Naive thymus-derived CD4-positive, alpha-beta T cell (primary cell): ENCODE measurements at regions not wholly inside any gene's neighbourhood (a gene's known extent, or its start where the extent isn't known, plus 50 kb on each side); places are given as distances from the start of the nearest gene placed in this dataset.

Experiments
- ATAC-seq: fragments of 150-1000 bp; cut with Tn5 transposase; 2 replicates; pipeline ENCODE4 v1.10.0; 2021; ENCODE audit warnings: mild to moderate bottlenecking, moderate library complexity
- CTCF ChIA-PET: fragments of 350-600 bp; sonication (Branson Sonifier 250); formaldehyde crosslinking; loops from one replicate; lab custom pipeline; 2021; ENCODE audit warnings: antibody characterized with exemption; lab: Charles Lee
- POLR2A ChIA-PET: fragments of 350-600 bp; sonication (Branson Sonifier 250); formaldehyde crosslinking; loops from one replicate; lab custom pipeline; 2021; ENCODE audit warnings: antibody characterized with exemption, inconsistent platforms; lab: Charles Lee
- DNase-seq, 9 donors: peaks; one replicate each; pipeline versions ENCODE4 v3.0.0 to v3.0.0-alpha.2; 2020 to 2022; ENCODE audit warnings: mixed read lengths in 1 of 9
- H3K27ac ChIP-seq: one replicate; pipeline ENCODE4 v1.7.0; 2013; ENCODE audit warnings: mild to moderate bottlenecking, low read depth, low read length, moderate library complexity
- H3K27me3 ChIP-seq, 2 donors: one replicate each; pipeline ENCODE4 v1.7.0; 2013; ENCODE audit warnings: low read length in 2 of 2, mild to moderate bottlenecking in 2 of 2, moderate library complexity in 2 of 2; ENCODE audit not compliant: control insufficient read depth in 2 of 2, insufficient read depth in 2 of 2
- H3K36me3 ChIP-seq, 3 experiments: 1 replicate in 2 of 3; 2 replicates in 1 of 3; pipeline ENCODE4 v1.7.0; 2013; ENCODE audit warnings: low read length in 3 of 3, mild to moderate bottlenecking in 3 of 3, moderate library complexity in 1 of 3; ENCODE audit not compliant: insufficient read depth in 3 of 3, control insufficient read depth in 2 of 3
- H3K4me1 ChIP-seq, 2 donors: one replicate each; pipeline ENCODE4 v1.7.0; 2013; ENCODE audit warnings: low read length in 2 of 2, mild to moderate bottlenecking in 2 of 2, moderate library complexity in 1 of 2; ENCODE audit not compliant: control insufficient read depth in 2 of 2, insufficient read depth in 2 of 2
- H3K4me3 ChIP-seq: 2 replicates; pipeline ENCODE4 v1.7.0; 2013; ENCODE audit warnings: mild to moderate bottlenecking, low read length
- H3K9me3 ChIP-seq, 3 experiments: 1 replicate in 2 of 3; 2 replicates in 1 of 3; pipeline ENCODE4 v1.7.0; 2013; ENCODE audit warnings: low read length in 3 of 3; ENCODE audit not compliant: control insufficient read depth in 2 of 3
- H3K27ac Mint-ChIP-seq, 9 donors: one replicate each; pipeline ENCODE4 v1.8.0; 2020 to 2022; ENCODE audit warnings: mixed read lengths in 9 of 9, mild to moderate bottlenecking in 8 of 9, moderate library complexity in 5 of 9, inconsistent platforms in 2 of 9
- H3K27me3 Mint-ChIP-seq, 5 donors: one replicate each; pipeline ENCODE4 v1.8.0; 2021 to 2022; ENCODE audit warnings: mixed read lengths in 5 of 5, mild to moderate bottlenecking in 1 of 5
- H3K36me3 Mint-ChIP-seq, 5 donors: one replicate each; pipeline ENCODE4 v1.8.0; 2020 to 2022; ENCODE audit warnings: mixed read lengths in 5 of 5, mild to moderate bottlenecking in 3 of 5, inconsistent platforms in 1 of 5
- H3K4me1 Mint-ChIP-seq, 7 donors: one replicate each; pipeline ENCODE4 v1.8.0; 2020 to 2022; ENCODE audit warnings: mixed read lengths in 7 of 7, mild to moderate bottlenecking in 3 of 7, inconsistent platforms in 1 of 7
- H3K4me3 Mint-ChIP-seq, 10 donors: one replicate each; pipeline ENCODE4 v1.8.0; 2020 to 2022; ENCODE audit warnings: mild to moderate bottlenecking in 10 of 10, mixed read lengths in 10 of 10, moderate library complexity in 6 of 10, inconsistent platforms in 2 of 10
- H3K9me3 Mint-ChIP-seq, 11 donors: one replicate each; pipeline ENCODE4 v1.8.0; 2020 to 2022; ENCODE audit warnings: mixed read lengths in 11 of 11, mild to moderate bottlenecking in 4 of 11, inconsistent platforms in 1 of 11, moderate library complexity in 1 of 11
- intact Hi-C, 2 donors: fragments of 100-400 bp; cut with micrococcal nuclease; formaldehyde crosslinking; loops; one replicate each; pipeline ENCODE4 v1.15.1; 2023

DNA sequence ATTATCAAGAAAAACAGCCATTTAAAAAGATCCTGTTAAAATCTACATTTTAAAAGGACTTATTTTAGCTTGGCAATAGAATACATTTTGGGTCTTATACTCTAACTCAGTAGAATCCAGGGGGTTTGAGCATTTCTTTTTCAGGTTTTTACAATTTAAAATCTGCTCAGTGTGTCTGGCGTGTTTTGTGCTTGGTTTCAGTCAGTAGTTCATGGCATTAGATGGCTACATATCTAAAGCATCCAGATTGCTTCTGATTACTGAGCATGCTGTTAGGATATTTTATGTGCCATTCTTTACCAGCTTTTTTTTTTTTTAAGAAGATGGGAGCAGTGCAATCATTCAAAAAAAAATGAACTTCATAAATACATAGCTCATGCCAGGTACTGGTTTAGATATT lies 566.1 kb upstream of the LARGE1 start:
- Mint-ChIP-seq H3K4me3 (no peak overlapping the region), H3K27me3 (peaks cover 0 to 10% (median 0%) of the 10 kb centered on the region in 5 donors), H3K27ac (no peak overlapping the region), H3K4me1 (no peaks in the 10 kb centered on the region), H3K36me3 (no peaks in the 10 kb centered on the region), H3K9me3 (peaks cover 0 to 14% (median 4%) of the 10 kb centered on the region in 11 donors)
- ChIA-PET CTCF (no interaction called here), POLR2A (interaction anchor here (0.6 kb wide), 1 partner anchor 9 kb away, joined by 3 read pairs; no protein-coding TSS in a partner anchor)
- no peaks in the 10 kb centered on the region for H3K36me3 ChIP-seq
- no peaks in the 10 kb centered on the region for H3K27me3 ChIP-seq
- H3K9me3 ChIP-seq = no peaks in the 10 kb centered on the region
- H3K4me3 ChIP-seq = no peak overlapping the region
- DNase-seq (no peak), ATAC-seq (no peak)
- no peaks in the 10 kb centered on the region for H3K4me1 ChIP-seq
- intact Hi-C loops = no loop called here
- no peak overlapping the region for H3K27ac ChIP-seq

DNA sequence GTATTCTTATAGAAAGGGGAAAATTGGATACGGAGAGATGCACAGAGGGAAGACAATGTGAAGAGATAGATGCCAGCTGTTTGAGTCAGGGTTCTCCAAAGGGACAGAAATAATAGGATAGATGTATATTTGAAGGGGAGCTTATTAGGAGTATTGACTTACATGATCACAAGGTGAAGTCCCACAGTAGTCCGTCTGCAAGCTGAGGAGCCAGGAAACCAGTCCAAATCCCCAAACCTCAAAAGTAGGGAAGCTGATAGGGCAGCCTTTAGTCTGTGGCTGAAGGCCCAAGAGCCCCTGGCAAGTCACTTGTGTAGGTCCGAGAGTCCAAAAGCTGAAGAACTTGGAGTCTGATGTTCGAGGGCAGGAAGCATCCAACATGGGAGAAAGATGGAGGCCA lies 569.6 kb upstream of the LARGE1 start:
- H3K9me3 Mint-ChIP-seq = peaks cover 0 to 14% (median 9%) of the 10 kb centered on the region in 11 donors
- no peak overlapping the region for H3K4me3 Mint-ChIP-seq
- intact Hi-C loops = no loop called here
- Histone ChIP-seq H3K27me3 (no peaks in the 10 kb centered on the region), H3K36me3 (no peaks in the 10 kb centered on the region), H3K9me3 (no peaks in the 10 kb centered on the region), H3K4me3 (no peak overlapping the region), H3K27ac (no peak overlapping the region), H3K4me1 (no peaks in the 10 kb centered on the region)
- no peak overlapping the region for H3K27ac Mint-ChIP-seq
- POLR2A ChIA-PET = no interaction called here
- CTCF ChIA-PET = no interaction called here
- no peaks in the 10 kb centered on the region for H3K4me1 Mint-ChIP-seq
- no peaks in the 10 kb centered on the region for H3K36me3 Mint-ChIP-seq
- ATAC-seq (no peak), DNase-seq (no peak)
- H3K27me3 Mint-ChIP-seq = peaks cover 0 to 10% (median 0%) of the 10 kb centered on the region in 5 donors

DNA sequence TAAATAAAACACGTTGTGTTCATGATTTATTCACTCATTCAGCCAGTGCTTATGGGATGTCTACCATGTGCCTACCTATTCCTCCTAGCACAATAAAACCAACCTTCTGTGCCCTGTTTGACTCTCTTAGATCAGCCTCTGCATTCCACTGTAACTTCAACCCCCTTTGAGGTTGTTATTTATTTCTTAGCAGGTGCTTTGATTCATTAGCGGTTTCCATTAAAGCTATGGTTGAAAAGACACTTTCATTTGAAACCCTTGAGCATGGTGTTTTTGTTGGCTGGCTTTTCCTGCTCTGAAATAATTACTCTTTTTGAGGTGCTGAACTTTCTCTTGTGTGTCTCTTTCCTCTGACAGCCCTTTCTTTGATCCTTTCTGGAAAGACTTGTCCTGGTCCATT lies 570.6 kb upstream of the LARGE1 start:
- Histone ChIP-seq H3K4me1 (no peaks in the 10 kb centered on the region), H3K36me3 (no peaks in the 10 kb centered on the region), H3K27ac (no peak overlapping the region), H3K9me3 (no peaks in the 10 kb centered on the region), H3K27me3 (no peaks in the 10 kb centered on the region), H3K4me3 (no peak overlapping the region)
- no peak overlapping the region for H3K4me3 Mint-ChIP-seq
- peaks cover 0 to 10% (median 0%) of the 10 kb centered on the region in 5 donors for H3K27me3 Mint-ChIP-seq
- intact Hi-C loops = no loop called here
- peaks cover 0 to 14% (median 8%) of the 10 kb centered on the region in 11 donors for H3K9me3 Mint-ChIP-seq
- DNase-seq (no peak), ATAC-seq (no peak)
- H3K36me3 Mint-ChIP-seq = no peaks in the 10 kb centered on the region
- ChIA-PET POLR2A (no interaction called here), CTCF (no interaction called here)
- no peaks in the 10 kb centered on the region for H3K4me1 Mint-ChIP-seq
- no peak overlapping the region for H3K27ac Mint-ChIP-seq

DNA sequence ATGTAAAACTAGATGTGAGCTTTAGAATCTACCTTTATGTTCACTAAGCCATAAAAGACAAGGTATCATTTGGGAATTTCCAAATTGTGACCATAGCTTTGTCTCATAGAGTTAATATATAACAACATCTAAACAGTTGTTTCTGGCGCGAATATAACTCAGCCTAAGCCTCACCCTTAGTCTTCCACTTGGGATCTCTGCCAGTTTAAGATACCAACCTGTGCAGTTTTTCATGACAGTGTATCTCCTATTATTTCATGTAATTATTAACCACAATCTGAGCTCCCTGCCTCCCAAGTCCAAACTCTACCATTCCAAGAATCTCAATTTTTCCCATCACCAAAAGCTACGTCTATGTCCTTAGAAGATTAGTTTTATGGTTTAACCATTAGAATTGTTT lies 572.5 kb upstream of the ISX start:
- Mint-ChIP-seq H3K4me3 (no peak overlapping the region), H3K27me3 (peaks cover 0 to 9% (median 0%) of the 10 kb centered on the region in 5 donors), H3K4me1 (no peaks in the 10 kb centered on the region), H3K9me3 (peaks cover 0 to 19% (median 8%) of the 10 kb centered on the region in 11 donors), H3K27ac (no peak overlapping the region), H3K36me3 (no peaks in the 10 kb centered on the region)
- ChIA-PET CTCF (no interaction called here), POLR2A (no interaction called here)
- DNase-seq (no peak), ATAC-seq (no peak)
- Histone ChIP-seq H3K4me1 (no peaks in the 10 kb centered on the region), H3K27me3 (no peaks in the 10 kb centered on the region), H3K36me3 (no peaks in the 10 kb centered on the region), H3K9me3 (no peaks in the 10 kb centered on the region), H3K27ac (no peak overlapping the region), H3K4me3 (no peak overlapping the region)
- intact Hi-C loops = no loop called here

DNA sequence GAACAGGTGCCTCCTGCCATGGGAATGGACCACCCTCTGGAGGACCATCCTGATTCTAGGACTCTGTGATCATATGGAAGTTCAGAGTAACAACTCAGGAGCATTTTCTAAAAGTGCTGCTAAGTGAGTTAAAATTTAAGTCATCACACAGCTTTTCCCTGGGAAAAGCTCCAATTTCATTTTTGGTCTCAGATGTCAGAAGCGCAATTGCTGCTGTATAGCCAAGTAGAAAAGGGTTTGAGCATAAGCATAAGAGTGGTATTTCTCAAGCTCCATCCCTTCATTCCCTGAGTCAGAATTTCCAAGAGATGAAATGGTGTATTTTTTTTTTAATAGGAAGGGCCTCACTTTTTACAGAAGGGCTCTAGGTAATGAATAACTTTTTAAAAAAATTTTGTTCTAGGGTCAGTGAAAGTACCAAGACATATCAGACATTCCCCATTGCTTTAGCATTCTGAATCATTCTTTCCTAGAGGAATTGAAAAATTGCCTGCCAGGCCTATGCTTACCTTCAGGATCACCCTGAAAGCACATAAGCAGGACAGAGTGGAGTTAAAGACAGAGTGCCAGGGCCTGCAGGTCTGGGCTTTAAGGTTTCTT lies 564.5 kb upstream of the ISX start:
- peaks cover 0 to 17% (median 5%) of the 10 kb centered on the region in 5 donors for H3K27me3 Mint-ChIP-seq
- H3K4me3 Mint-ChIP-seq = no peak overlapping the region
- Histone ChIP-seq H3K27ac (no peak overlapping the region), H3K4me3 (no peak overlapping the region), H3K9me3 (no peaks in the 10 kb centered on the region), H3K36me3 (no peaks in the 10 kb centered on the region), H3K27me3 (no peaks in the 10 kb centered on the region), H3K4me1 (no peaks in the 10 kb centered on the region)
- H3K27ac Mint-ChIP-seq = no peak overlapping the region
- ChIA-PET POLR2A (no interaction called here), CTCF (no interaction called here)
- no peaks in the 10 kb centered on the region for H3K36me3 Mint-ChIP-seq
- H3K9me3 Mint-ChIP-seq = peaks cover 0 to 16% (median 3%) of the 10 kb centered on the region in 11 donors
- intact Hi-C loops = no loop called here
- DNase-seq = no peak
- no peaks in the 10 kb centered on the region for H3K4me1 Mint-ChIP-seq
- no peak for ATAC-seq

DNA sequence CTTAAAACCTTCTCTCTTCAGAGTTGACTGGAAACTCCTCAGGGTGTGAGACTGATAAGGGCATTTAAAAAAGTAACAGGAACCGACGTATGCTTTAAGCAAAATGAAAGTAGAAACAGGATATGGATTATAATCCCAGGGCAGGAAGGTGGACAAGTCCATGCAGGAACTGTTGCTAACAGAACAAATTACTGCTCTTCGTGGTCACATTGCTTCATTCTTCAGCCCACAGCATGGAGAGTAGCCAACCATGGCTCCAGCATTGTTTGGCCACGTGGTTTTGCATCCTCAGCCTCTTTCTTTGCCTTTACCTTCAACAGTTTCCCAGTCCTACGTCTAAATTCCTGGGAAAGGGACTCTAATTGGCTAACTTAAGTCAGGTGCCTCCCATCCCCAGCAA lies 563.1 kb upstream of the ISX start:
- Histone ChIP-seq H3K9me3 (no peaks in the 10 kb centered on the region), H3K4me3 (no peak overlapping the region), H3K27ac (no peak overlapping the region), H3K36me3 (no peaks in the 10 kb centered on the region), H3K4me1 (no peaks in the 10 kb centered on the region), H3K27me3 (no peaks in the 10 kb centered on the region)
- ChIA-PET POLR2A (no interaction called here), CTCF (no interaction called here)
- peaks cover 0 to 16% (median 5%) of the 10 kb centered on the region in 5 donors for H3K27me3 Mint-ChIP-seq
- no peak for ATAC-seq
- no peak overlapping the region for H3K4me3 Mint-ChIP-seq
- no peak for DNase-seq
- intact Hi-C loops = no loop called here
- H3K27ac Mint-ChIP-seq = no peak overlapping the region
- H3K36me3 Mint-ChIP-seq = no peaks in the 10 kb centered on the region
- H3K4me1 Mint-ChIP-seq = no peaks in the 10 kb centered on the region
- peaks cover 0 to 12% (median 4%) of the 10 kb centered on the region in 11 donors for H3K9me3 Mint-ChIP-seq

DNA sequence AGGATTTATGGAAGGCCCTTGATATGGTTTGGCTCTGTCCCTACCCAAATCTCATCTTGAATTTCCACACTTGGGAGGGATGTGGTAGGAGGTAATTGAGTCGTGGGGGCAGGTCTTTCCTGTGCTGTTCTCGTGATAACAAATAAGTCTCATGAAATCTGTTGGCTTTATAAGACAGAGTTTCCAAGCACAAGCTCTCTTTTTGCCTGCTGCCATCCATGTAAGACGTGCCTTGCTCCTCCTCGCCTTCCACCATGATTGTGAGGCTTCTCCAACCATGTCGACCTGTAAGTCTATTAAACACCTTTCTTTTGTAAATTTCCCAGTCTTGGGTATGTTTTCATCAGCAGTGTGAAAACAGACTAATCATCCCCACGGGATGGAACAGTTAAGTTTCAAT lies 557.2 kb upstream of the ISX start:
- Histone ChIP-seq H3K4me1 (no peaks in the 10 kb centered on the region), H3K4me3 (no peak overlapping the region), H3K27me3 (no peaks in the 10 kb centered on the region), H3K27ac (no peak overlapping the region), H3K36me3 (no peaks in the 10 kb centered on the region), H3K9me3 (no peaks in the 10 kb centered on the region)
- CTCF ChIA-PET = interaction anchor here (0.6 kb wide), 1 partner anchor 38 kb away, joined by 3 read pairs; no protein-coding TSS in a partner anchor
- Mint-ChIP-seq H3K27ac (no peak overlapping the region), H3K4me1 (no peaks in the 10 kb centered on the region), H3K4me3 (no peak overlapping the region), H3K9me3 (peaks cover 0 to 14% (median 3%) of the 10 kb centered on the region in 11 donors), H3K36me3 (no peaks in the 10 kb centered on the region), H3K27me3 (peaks cover 0 to 20% (median 14%) of the 10 kb centered on the region in 5 donors)
- intact Hi-C loops = no loop called here
- ATAC-seq = no peak
- POLR2A ChIA-PET = no interaction called here
- DNase-seq = no peak
